ENCODE measurements at regions not wholly inside any gene's neighbourhood (a gene's known extent, or its start where the extent isn't known, plus 50 kb on each side); places are given as distances from the start of the nearest gene placed in this dataset.

DNA sequence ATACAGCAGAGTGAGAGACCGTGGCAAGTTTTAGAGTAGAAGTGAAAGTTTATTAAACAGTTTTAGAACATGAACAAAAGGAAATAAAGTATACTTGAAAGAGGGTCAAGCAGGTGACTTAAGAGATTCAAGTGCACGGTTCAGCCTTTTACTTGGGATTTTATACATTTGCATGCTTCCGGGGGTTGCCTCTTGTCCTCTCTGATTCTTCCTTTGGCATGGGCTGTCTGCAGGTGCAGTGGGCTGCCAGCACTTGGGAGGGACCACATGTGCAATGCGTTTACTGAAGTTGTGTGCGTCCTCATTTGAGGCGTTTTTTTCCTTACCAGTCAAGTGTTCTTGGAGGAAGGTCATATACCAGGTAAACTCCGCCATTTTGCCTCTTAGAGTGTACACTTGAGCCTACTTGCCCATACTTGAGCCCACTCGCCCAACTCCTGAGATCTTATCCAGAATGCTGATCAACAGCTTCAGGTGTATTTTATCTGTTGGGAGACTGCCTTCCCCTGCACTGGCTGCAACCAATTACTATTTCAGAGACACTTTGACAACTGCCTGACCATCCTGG, 195.2 kb downstream of the IRX5 start:
- no peak for DNase-seq

DNA sequence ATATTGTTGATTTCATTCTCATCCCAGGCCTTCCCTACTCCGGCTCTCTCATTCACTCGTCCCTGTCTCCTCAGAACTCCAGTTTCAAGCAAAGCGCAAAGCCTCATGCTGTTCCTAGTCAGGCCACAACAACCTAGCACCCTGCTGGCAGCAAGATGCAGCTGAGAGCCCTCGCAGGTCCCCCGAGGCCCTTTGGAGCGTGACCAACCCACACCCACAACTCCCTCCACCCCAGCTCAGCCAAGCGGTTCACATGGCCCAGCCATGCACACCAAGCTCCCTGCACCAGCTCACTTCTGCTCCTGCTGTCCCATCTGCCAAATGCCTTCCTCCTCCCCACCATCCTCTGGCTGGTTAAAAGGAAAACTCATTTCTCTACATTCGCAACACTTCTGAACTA, 195.8 kb downstream of the IRX5 start:
- no peak for DNase-seq

DNA sequence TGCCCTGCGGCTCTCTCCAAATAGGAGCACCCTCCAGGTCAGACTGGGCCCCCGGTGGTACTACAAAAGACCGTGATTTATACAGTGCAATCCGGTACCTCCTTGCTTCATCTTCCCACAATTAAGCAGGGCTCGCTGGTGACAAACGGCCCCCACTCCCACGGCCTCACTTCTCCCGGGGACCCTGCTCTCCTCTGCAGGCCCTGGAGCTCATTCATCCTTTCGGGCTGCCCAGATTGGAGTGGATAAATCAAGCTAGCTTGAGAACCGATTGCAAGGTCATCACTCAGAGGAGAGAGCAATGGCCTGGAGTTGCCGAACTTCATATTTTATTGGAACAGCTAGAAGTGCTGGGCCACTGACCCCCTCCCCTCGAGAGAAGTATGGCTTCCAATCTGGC, 193.5 kb upstream of the IRX6 start:
- DNase-seq: no peak

DNA sequence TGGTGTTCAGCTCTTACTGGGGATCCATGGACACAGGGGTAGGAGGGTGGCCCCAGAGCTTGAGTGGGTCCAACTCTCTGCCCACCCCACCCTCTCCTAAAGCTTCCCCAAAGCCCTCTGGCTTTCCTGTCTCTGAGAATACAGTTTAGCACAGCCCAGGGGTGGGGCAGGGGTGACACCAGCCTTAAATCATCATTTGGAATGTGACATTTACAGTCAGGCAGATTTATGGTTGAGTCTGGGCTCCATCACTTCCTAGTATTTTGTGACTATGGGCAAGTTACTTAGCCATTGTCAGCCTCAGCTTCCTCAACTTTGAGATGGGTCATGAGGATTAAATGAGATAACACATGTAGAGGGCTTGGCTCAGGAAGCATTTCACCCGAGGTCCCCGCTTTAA, 193.1 kb upstream of the IRX6 start:
- no peak for DNase-seq

GRCh38 chr16:55133654-55134053, 190.3 kb upstream of the IRX6 start:
- DNase-seq: no peak

GRCh38 chr16:55136356-55137150, 187.4 kb upstream of the IRX6 start:
- no peak for DNase-seq

DNA sequence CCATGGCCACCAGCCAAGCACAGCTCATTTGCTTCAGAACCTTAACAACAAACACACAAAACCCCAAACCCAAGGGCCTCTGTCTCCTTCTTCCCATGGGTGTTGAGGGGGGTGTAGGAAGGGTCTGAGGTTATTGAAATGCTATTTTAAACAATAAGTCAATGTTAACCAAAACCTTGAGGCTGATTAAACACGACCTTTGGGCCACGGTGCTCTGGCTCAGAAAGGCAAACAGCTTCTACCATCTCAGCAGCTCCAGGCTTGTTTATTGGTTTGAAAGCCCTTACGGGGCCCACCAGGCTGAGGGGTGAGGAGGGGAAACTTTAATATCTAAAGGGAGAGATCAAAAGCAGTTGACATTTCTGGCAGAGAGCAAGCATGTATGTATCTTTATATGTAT, 185.7 kb upstream of the IRX6 start:
- no peak for DNase-seq

GRCh38 chr16:55142405-55142804, 181.6 kb upstream of the IRX6 start:
- DNase-seq: no peak

GRCh38 chr16:55144651-55145050, 179.4 kb upstream of the IRX6 start:
- no peak for DNase-seq

- DNase-seq: no peak
These were observed 178.0 kb upstream of the IRX6 start for GRCh38 chr16:55145771-55146603.

DNA sequence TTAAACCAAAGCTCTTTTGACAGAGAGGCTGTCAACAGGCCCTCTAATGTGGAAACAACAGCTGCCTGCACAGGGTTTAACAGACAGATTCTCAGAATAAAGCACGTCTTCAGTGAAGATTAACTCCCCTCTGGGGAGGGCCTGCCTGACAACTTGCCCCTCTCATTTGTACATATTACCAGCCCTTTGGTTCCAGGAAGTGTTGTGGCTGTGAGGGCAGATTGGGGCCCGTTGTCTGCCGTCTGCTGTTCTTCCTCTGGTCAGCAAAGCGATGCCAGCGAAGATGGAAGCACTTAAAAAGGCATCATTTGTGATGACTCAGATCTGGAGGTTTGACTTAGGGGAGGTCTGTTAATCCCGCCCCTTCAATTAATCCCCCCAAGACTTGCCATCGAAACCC, 177.0 kb upstream of the IRX6 start:
- no peak for DNase-seq

DNA sequence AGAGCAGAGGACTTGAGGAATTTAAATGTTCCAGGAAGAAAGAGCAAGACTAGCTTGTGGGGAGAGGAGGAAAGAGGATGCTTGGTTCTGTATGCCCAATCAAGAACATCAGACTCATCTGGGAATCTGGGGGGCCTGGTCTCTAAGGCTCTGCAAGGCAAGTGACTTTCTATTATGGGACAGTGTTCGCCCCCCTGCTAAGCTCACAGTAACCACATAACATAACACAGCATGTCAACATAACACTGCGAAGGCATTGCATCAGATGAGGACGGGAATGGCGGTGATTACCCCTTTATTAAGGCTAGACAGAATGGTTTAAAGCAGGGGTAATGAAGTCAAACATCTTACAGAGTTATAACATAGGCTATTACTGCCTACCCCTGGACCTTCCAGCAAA, 176.6 kb upstream of the IRX6 start:
- DNase-seq: no peak

GRCh38 chr16:55149622-55150021, 174.4 kb upstream of the IRX6 start:
- no peak for DNase-seq

- DNase-seq: no peak
These were observed 172.3 kb upstream of the IRX6 start for GRCh38 chr16:55151561-55152305.

- DNase-seq: no peak
These were observed 171.1 kb upstream of the IRX6 start for GRCh38 chr16:55152875-55153390.

- DNase-seq: no peak
These were observed 169.7 kb upstream of the IRX6 start for GRCh38 chr16:55154262-55154661.

GRCh38 chr16:55154956-55155355, 169.0 kb upstream of the IRX6 start:
- no peak for DNase-seq

DNA sequence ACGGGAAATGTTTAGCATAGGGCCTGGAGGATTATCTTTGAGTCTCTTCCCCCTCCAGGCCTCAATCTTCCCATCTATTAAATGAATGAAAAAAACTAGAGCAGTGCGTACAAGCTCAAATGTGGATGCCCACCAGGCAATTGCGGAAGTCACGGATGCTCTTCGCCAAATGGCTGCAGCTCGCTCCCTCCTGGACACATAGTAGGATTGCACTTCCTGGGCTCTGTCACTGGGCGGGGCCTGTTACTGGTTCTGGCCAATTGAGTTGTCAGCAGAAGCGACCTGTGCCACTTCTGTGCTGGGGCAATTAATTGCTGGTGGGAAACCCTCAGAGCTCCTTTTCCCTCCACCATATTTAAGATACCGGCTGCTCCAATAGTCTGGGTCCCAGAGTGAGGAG, 168.2 kb upstream of the IRX6 start:
- DNase-seq: no peak

DNA sequence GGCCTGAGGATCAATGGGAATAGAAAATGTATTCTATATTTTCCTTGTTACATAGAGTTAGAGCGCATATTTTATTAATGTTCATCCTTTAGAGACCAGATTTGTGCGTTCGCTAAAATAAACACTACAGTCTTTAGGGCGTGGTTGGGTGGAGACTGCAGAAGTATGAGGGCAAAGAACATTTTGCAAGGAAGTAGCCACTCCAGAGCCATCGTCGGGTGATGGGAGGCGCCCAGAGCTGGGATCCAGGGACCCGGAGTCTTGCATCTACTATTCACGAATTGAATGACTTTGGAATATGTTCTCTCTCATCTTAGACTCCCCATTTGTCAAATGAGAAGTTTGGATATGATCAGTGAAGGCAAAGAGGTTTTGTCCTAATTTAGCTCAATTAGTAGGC, 154.2 kb upstream of the IRX6 start:
- DNase-seq: no peak

- no peak for DNase-seq
These were observed 152.8 kb upstream of the IRX6 start for GRCh38 chr16:55171241-55171640.

- DNase-seq: no peak
These were observed 148.6 kb upstream of the IRX6 start for GRCh38 chr16:55175389-55175788.

DNA sequence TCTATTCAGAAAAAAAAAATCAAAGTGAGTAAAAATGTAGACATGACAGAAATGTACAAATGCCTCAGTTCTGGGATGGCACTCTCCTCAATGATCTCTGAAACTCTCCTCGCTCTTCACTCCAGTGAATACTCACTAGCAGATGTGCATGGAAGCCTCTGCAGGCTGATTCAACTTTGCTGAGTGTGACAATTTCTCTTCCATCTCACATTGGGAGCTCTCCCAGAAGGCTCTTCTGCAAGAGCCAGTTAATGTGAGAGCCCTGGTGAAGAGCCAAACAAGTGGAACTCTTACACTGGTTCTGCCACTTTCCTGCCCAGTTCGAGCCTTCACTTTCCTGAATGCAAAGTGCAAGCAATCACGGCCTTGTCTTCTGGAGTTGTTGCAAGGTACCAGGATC, 147.1 kb upstream of the IRX6 start:
- no peak for DNase-seq

DNA sequence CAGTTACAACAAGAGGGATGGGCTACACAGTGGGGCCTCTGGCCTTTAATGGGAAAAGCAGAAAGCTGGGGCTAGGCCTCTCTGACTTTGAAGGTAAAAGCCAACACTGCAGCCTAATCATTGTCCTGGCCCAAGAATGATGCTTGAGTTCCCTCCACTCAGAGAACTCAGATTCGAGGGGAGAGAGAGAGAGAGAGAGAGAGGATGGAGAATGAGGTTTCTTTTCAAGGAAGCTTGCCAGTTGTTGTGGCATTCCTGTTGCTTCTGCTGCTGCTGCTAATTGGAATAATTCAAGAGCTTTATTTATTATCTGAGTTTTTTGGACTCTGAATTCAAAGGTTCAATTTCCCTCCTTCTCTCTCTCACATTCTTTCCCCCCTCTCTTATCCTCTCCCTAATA, 144.6 kb upstream of the IRX6 start:
- DNase-seq: no peak
